SH-SY5Y (cell line): ENCODE measurements at regions not wholly inside any gene's neighbourhood (a gene's known extent, or its start where the extent isn't known, plus 50 kb on each side); places are given as distances from the start of the nearest gene placed in this dataset.

Experiments used
- GATA2 ChIP-seq: IDR thresholded peaks from 2 replicates; pipeline ENCODE4 v1.6.1; 2011; ENCODE audit warnings: mild to moderate bottlenecking, low read depth, low read length
- GATA3 ChIP-seq: IDR thresholded peaks from 2 replicates; pipeline ENCODE4 v1.6.1; 2011; ENCODE audit warnings: low read depth, mild to moderate bottlenecking, low read length, moderate library complexity

- no peak for TF ChIP-seq GATA2
- no peak for TF ChIP-seq GATA3
Observed at GRCh38 chr1:80678438-80678837, 1122.3 kb upstream of the ADGRL2 start.
